T-helper 1 cell (primary cell): ENCODE measurements at regions not wholly inside any gene's neighbourhood (a gene's known extent, or its start where the extent isn't known, plus 50 kb on each side); places are given as distances from the start of the nearest gene placed in this dataset.

Source experiments
- DNase-seq, 5 donors: peaks; one replicate each; pipeline ENCODE4 v3.0.0-alpha.2; 2012 to 2020

DNA sequence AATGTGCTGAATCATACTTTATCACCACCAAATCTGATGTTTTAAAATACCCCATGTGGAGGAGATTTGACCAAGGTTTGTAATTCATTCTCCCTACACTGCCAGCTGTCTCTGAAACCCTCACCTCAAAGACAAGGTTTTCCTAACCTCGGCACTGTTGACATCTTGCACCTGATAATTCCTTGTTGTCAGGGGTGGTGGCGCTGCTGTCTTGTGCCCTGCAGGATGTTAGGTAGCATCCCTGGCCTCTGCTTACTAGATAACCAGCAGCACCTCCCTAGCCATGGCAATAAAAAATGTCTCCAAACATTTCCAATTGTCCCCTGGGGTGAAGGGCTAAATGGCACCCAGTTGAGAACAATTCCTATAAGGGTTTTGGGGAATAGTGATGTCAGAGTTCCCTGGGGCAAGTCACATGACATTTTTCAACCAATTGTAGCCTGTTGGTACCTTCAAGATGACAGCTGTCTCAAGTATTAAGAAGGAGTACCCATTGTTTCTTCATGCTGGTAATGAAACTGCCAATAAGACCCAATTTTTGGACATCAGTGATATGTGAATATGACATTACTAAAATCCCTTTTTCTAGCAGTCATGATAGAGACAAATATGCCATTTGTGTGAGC is 160.6 kb upstream of the PLCXD3 start:
- DNase-seq: no peak

DNA sequence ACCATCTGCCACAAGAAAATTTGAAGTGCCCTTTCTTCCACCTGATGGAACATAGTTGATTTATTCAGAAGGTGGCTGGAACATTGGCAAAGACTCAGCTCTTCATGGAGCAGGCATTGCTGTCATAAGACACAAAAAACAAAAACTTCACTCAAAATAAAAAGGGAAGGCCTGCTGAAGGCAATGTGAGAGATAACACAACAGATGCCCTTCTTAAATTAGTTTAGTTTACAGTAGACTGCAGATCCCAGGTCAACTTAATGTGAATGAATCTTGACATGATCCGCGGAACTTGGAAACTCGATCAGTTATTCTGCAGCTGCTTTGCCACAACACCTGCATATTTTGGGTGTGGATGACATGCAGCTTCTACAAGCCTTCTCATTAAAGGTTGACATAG is 159.8 kb upstream of the PLCXD3 start:
- DNase-seq: no peak

DNA sequence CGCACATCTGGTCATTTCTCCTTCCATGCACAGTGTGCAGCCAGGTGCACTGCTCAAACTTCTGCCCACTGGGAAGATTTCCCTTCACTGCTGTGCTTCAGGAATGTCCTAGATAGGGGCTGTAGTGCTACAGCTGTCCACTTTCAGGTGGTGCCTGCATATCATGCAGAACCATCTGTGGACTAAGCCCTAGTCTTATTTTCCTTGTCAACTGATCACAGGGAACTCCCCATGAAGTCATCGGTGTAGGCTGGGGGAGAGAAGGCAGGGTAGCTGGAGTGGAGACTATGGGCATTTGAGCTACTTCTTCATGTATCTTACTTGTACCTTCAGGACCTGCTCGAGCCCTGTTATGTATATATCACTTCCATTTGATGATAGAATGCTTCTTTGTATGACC is 150.9 kb upstream of the PLCXD3 start:
- DNase-seq: no peak

DNA sequence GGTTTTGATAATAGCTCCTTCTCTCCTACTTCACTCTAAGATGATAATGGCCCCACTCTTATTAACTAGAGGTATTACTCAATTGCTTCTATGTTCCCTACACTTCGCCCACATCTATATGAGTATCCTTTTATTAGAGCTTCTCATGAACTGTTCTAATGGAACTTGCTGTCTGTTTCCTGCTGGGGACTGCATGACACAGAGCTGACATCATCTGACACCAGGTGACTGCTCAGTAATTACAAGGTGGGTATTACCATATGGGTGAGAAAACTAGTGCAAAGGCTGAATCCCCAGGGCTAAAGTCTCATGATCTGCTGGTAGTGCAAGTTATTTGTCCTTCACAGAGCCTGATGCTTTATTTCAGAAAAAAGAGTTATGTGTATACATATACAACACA is 146.2 kb upstream of the PLCXD3 start:
- no peak for DNase-seq

DNA sequence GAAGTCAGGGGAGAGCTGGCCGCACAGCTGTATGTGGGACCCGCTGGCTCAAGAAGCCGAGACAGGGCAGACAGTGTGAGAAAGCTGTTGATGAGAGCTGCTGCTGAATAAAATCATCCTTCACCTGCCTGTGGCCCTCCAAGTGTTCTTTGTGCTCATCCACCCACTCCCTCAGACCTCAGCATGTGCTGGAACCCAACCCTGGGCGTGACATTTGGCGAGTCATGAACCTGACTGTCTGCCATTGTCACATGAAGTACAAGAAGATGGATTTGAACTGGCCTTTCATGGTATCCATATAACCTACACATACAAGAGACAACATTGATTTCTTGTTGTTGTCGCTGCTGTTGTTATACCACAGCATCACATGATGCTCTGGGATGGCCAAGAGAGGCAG is 139.7 kb upstream of the PLCXD3 start:
- DNase-seq: no peak

DNA sequence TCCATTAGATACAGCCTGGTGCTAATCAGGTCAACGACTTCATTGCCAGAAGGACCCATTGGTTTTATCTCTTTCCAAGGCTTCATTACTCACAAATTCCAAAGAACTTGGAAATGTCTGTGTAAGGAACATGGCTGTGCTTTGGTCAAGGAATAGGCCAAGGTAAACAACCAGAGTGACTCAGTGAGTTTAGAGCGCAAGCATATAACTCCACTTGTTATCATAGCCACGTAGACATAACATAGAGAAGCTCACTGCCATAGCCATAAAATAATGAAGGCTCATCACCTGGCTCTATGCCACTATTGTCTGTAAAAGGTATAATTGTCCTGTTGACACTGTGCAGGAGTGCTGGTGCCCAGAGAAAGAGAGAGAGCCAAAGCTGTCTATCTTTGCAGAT is 139.3 kb upstream of the PLCXD3 start:
- no peak for DNase-seq

DNA sequence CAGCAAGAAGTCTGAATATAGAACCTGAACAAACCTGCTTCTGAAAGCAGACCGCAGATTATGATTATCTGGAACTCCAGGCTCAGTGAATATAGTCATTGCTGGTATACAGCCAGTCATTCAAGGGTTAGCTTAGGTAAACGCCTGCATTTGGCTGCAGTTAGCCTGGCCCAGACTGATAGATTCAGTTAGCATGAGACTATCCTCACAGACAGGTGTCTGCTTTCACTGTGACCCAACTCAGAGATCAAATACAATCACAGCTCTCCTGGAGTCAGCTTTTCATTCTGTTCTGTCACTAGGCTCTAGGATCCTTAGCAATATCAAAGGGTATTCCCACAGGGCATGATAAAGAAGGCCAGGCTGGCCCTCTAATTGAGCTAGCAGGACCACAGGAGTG is 138.6 kb upstream of the PLCXD3 start:
- no peak for DNase-seq

DNA sequence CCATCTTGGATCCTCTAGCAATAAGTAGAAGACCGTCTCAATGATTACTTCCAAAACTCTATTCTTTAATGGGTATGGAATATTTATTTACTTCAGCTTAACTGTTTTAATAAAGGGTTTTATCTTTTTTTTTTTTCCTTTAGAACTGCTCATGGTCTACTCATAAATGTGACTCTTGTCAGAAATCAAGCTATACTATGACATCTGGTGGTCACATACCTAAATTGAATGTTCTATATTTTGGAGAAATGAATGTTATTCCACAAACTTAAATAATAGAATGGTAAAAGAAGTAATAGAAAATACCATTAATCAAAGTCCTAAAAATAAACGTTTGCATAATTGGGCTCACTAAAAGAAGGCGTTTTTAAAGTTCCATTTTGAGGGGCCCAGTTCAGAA is 131.2 kb upstream of the PLCXD3 start:
- no peak for DNase-seq

DNA sequence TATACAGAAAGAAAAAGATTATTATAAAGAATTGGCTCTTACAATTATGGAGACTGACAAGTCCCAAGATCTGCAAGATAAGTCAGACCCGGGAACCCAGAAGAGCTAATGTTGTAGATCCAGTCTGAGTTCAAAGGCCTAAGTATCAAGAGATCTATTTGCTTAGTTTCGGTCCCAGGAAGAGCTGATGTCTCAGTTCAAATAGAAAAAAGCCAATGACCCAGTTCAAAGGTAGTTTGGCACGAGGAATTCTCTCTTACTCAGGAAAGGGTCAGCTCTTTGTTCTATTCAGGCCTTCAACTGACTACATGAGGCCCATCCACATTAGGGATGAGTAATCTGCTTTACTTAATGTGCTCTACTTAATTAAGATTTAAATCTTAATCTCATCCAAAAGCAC is 128.3 kb upstream of the PLCXD3 start:
- DNase-seq: no peak

DNA sequence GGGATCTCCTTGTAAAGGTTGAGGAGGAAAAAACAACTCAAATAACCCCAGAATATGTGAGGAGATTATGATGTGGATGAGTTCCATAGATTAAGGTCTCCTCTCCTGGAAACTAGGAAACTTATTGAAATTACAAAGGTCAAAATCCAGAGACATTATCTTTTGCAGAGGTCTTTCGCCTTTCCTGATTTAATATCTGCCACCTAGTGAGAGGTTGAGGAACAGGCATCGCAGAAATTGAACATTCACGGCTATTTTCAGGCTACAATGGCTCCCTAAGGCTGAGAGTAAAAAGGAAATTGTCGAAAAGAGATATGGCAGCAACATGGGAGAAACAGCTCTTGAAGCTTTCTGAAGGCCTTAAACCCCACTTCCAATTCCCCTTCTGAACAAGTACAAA is 127.5 kb upstream of the PLCXD3 start:
- DNase-seq: no peak

DNA sequence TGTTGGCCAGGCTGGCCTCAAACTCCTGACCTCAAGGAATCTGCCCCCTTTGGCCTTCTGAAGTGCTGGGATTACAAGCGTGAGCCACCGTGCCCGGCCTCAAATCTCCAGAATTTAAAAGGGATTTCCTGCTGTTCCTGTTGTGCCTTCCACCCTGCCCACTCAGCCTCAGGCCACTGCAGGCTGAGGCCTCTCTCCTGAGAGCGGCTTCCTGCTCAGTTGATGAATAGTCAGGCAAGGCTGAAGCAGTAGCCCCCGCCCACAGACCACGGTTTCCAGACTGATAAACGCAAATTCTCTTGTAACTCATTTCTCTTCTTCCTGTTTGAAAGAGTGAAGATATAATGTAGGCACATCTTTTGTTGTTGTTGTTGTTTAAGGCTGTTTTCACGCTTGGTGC is 127.0 kb upstream of the PLCXD3 start:
- DNase-seq: no peak

DNA sequence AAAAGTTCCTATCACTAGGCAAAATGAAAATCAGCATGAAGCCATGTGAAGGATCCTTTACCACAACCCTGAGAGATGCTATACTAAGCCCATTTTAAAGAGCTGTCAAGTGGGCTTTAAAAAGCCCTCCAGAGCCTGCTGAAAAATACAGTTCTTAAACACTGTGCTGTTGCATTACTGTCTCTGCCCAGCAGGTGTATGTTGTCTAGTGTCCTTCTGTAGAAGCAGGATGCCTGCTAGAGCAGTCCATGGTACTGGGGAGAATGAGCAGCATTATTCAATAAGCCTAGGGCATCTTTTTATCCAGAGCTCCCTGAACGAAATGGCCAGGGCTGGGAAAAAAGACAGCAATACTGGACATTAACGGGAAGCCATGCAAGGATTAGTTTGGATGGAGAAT is 126.2 kb upstream of the PLCXD3 start:
- no peak for DNase-seq

DNA sequence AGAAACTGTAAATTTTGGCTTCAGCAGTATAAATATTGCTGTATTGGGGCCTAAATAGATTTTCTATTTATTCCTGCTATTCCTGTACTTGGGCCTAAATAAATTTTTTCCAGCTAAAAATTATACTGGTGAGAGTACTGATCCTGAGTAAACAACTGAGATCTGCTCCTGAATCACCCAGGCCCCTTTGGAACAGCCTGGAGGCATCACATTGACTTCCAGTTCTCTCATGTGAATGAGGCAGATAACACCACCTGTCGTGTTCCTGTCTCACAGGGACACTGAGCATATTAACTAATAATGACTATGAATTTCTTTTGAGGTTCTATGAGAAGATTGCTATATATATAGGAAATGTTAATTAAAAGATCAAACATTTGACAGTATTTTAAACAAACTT is 119.5 kb upstream of the PLCXD3 start:
- DNase-seq: no peak

DNA sequence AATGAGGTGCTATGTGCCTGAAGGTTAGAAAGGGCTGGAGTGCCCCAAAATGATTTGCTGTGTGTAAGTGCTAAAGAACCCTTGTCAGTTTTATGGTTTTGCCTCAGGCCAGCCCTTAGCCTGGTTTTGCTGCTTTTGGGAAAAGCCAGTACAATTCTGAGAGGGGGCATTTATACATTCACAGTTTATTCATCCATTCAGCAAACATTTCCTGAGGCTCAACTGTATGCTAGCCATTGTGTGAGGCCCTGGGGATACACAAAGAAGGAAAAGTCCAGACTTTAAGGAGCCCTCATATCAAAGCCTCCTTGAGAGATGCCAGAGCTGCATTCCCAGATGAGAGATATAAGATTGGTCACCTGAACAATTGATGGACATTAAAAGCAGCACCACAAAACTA is 115.2 kb upstream of the PLCXD3 start:
- no peak for DNase-seq

DNA sequence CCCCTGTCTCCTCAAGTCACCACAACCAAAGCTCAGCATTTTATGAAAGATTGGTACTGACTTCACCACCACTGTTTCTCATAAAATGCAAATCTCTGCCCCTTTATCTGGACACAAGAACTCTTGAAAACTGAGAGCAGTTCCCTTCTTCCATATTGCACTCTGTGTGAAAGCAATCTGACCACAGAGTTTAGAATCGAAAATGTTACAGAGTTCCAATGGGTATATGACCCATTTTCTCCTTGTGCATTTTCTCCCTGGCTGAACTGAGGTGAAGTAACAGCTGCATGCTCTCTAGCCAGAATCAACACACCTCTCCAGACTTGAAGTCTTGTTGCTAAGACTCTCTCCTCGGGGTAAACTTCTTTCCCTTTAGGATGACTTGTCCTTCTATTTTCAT is 111.0 kb upstream of the PLCXD3 start:
- no peak for DNase-seq

DNA sequence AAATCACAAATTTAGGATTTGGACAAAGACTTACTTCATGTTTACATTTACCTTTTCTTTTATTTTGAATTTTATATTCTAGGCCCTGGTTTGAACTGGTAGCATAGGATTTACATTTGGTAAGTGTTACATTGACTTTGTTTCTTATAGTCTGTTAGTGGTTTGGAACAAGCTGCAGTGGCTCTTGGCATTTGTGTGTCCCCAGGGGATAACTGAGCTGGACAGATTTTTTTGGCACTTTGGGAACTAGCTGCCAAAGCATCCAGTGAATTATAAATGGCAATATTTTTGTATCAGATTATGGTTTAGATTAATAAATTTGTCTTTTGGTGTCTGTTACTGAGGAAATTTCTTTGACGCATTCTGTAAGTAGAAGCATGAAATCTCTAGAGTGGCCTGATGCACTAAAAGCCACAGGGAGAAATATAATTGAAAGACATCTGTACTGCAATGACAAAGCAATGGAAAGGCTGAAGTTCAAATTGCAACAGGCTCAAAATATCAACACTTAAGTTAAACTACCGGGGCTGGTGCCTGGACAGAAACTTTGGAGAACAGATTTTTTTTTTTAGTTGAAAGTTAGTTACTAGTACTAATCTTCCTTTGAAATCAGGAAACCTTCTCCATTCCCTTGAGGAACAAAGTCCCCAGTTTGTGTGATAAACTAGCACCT is 107.6 kb upstream of the PLCXD3 start:
- no peak for DNase-seq

DNA sequence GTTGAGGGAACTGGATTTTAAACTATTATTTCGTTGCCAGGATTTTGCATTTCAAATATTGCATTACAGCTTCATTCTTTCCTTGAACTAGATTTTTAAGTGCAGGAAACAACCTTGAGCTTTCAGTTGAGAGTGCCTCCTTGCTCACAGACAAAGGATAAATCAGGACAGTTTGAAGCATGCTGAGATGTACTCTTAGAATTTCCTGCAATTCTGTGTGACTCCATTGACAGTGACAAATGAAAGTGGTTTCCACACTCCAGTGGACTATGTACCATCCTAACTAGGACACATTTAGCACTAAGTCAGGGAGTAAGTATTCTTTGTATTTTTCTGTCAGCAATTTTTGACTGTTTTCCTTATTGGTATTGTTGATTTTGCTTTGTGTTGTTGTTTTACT is 100.0 kb upstream of the PLCXD3 start:
- no peak for DNase-seq

DNA sequence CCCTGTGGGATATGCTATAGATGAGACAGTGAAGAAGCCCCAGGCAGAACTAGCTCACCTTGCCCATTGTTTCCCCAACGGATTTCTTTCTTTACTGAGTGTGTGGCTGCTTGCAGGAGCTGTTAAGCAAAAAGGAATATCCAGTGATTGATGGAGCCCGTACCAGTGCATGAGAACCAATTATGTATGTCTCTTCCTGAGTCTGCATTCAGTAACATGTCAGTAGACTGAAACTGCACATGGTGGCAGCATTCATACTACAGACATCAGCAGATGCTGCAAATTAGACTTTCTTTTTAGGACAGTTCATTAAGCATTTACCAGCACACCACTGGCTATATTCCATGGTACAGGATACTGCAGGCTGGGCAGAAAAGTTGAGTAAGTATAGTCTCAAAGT is 90.3 kb upstream of the PLCXD3 start:
- no peak for DNase-seq

DNA sequence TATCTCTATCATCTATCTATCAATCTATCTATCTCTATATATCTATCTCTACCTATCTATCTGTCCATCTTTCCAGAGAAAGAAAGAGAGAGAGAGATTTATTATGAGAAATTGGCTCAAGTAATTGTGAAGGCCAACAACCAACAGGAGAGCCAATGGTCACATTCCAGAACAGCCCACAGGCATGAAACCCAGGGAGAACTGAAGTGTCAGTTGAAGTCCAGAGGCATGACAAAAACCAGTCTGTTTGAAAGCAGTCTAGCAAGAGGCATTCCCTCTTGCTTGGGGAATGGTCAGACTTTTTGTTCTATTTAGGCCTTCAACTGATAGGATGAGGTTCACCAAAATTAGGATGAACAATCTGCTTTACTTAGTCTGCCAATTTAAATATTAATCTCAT is 87.6 kb upstream of the PLCXD3 start:
- no peak for DNase-seq

DNA sequence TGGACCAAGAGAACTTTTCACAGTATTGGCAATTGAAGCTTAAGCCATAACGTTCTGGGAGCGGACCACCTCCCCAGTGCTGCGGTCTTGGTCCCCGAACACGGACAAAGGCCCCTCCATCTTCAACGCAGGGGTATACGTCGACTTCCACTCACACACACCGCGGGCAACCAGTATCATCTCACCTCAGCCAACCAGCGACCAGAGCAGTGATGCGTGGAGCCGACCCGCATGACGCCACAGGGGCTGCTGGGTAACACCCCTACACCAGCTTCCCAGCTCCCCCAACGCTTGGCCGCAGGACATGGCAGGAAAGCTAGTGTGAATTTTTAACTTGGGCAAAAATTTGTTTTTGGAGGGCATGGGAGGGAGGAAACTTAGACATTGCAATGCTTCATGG is 77.3 kb upstream of the PLCXD3 start:
- DNase-seq: peak in 1 of 5 donors; percentile 1

DNA sequence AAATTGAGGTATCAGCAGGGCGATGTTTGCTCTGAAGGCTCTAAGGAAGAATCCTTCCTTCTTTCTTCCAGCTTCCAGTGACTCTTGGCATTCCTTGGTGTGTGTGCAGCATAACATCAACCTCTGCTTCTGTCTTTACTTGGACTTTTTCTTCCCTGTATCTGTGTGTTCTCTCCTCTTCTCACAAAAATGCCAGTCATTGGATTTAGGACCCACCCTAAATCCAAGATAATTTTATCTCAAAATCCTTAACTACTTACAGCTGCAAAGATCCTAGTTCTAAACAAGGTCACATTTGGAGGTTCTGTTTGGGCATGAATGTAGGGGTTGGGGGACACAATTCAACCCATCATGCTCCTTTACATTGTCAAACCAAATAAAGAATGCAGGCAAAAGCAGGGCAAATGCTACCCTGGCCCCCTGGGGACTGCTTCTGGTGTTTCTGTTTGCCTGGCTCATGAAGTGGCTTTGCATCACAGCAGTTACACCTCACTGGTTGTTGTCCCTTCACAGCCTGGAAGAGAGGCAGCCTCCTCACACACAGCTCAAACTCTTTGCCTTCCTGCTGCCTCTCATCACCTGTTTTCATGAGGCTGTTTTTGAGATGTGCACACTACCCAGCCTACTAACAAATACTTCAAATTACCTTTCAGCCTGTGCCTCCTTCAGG is 64.8 kb upstream of the PLCXD3 start:
- DNase-seq: no peak

DNA sequence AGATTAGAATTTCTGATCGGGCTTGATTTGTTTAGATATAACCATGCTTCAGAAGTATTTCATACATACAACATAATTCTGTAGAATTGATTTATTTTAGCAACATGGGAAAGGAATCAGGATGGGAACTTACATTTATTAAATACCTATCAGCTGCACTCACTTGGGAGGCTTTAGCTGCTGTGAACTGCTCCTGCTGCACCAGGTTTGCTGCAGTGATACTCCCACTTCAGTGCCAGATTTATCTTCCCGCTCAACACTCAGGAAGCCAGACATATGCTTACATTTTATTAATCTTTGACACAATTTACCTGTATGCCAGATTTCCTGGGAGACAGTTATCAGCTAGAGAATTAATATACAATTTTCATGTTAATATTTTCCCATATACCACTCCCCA is 64.0 kb upstream of the PLCXD3 start:
- no peak for DNase-seq
